OCI-LY7 (cell line): ENCODE measurements at regions not wholly inside any gene's neighbourhood (a gene's known extent, or its start where the extent isn't known, plus 50 kb on each side); places are given as distances from the start of the nearest gene placed in this dataset.

Experiments
- CTCF ChIP-seq: fragments of 200-600 bp; sonication (generic); conservative IDR thresholded peaks from 2 replicates; pipeline ENCODE4 v1.5.1; 2014; ENCODE audit warnings: mild to moderate bottlenecking, antibody characterized with exemption, low read length, moderate library complexity, mixed read lengths
- EZH2phosphoT487 ChIP-seq: fragments of 200-600 bp; sonication (generic); IDR thresholded peaks from 2 replicates; pipeline ENCODE4 v1.6.1; 2018; ENCODE audit warnings: low read depth, borderline replicate concordance, mild to moderate bottlenecking, mixed run types, antibody characterized with exemption, low read length, moderate library complexity, mixed read lengths

DNA sequence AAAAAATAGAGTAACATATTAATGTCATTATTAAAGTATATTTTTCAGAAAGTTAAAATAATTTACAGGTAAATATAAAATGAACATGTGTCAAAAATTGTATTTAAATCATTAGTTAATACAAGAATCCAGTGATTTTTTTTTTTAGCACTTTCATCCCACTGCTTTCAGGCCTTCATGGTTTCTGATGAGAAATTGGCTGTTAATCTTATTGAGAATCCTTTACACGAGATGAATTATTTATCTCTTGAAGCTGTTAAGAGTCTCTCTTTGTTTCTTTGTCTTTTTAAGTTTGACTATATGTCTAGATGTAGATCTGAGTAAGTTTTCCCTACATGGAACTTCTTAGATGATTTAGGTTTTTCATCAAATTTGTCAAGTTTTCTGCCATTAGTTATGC lies 578.5 kb upstream of the KCND2 start:
- TF ChIP-seq CTCF, result no peak
- no peak for TF ChIP-seq EZH2phosphoT487
